HG03064 (cell line): ENCODE measurements at regions not wholly inside any gene's neighbourhood (a gene's known extent, or its start where the extent isn't known, plus 50 kb on each side); places are given as distances from the start of the nearest gene placed in this dataset.

Experiments
- ATAC-seq: cut with Tn5 transposase; IDR thresholded peaks from one replicate; pipeline ENCODE4 v1.9.1; 2021; ENCODE audit warnings: low read depth; ENCODE audit not compliant: unreplicated experiment

DNA sequence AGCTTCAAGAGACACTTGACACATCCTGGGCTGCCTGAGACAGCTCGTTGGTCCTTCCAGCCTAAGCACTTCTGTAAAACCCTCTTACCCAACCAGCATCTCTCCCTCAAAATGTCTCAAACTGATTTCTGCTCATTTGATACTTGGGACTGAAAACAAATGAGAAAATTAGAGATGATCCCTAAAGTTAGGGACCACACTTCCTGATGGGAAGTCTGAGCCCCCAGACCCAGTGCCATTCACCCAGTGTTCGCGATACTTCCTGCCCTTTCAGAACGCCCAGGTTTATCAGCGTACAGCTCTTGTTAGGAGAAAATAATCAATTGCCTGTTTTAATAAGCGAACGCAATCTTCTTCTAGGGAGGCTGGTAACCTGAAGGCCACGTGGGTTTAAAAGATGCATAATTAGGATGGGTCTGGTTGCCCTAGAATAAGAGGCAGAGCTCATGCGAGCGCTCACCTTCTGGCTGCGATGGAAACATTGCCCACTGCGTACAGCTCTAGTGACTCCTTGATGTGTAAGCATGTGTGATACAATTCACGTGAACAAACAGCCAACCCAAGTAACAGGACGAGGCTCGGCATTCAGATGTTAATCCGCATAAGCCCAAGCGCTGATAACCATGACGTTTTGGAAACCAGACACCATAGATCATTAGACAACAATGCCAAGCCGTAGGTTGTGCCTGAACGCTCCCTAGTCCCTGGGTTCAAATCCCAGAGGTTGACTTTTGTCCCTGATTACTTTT lies 213.1 kb downstream of the FOXL1 start:
- ATAC-seq, result no peak

GRCh38 chr16:86794216-86794864 lies 216.0 kb downstream of the FOXL1 start:
- no peak for ATAC-seq

DNA sequence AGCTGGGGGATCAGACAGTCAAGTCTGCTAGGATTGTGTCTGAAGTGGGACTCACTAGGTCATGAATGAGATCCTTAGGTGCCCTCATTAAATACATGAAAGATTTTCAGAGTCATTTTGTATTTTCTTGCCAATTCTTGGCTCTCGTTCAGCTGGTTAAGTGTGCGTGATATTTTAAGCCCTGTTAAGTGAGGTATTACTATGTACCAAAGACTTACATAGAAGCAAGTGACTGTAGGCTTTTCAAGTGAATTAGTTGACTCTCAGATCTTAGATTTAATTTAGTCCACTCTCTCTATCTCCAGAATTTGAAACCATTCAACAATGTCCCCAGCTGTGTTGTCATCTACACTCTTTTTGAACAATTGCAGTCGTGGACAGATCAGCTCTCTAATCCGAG lies 219.4 kb downstream of the FOXL1 start:
- no peak for ATAC-seq

DNA sequence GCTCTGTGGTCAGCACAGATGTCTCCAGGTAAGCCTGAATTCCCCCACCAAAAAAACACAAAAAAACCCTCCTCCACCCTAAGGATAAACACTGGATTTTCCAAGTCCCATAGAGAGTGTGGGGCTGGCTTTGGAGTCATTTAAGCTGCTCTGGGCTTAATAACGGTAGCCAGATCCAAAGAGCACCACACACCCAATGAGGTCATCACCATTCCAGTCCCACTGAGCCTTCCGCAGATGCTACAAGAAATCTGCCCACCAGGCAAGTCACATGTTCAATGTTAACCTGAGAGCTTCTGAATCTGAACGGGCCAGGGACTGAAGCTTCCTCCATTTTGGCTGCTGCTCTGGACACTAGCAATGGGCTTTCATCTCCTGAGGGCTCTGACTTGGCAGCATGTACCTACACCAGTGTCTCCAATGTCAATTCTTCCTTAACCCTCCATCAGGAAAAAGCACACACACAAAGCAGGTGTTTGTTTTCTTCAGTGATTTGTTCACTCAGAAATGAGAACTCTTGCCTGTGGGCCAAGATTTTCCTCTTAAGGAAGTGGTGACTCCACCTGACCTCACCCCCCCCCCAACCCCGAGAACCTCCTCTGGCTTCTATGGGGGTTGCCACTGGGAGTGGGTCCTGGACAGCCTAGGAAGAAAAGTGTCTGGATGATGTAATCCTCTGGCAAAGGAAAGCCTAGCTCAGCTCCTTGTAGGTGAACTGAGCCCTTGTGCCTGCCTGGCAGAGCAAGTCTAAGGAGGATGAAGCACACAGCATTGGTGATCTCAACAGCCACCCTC lies 220.1 kb downstream of the FOXL1 start:
- no peak for ATAC-seq

GRCh38 chr16:86799367-86799766 lies 221.0 kb downstream of the FOXL1 start:
- no peak for ATAC-seq

GRCh38 chr16:86800894-86801293 lies 222.5 kb downstream of the FOXL1 start:
- ATAC-seq, result no peak

- no peak for ATAC-seq
These were observed 223.7 kb downstream of the FOXL1 start for GRCh38 chr16:86802013-86802412.

DNA sequence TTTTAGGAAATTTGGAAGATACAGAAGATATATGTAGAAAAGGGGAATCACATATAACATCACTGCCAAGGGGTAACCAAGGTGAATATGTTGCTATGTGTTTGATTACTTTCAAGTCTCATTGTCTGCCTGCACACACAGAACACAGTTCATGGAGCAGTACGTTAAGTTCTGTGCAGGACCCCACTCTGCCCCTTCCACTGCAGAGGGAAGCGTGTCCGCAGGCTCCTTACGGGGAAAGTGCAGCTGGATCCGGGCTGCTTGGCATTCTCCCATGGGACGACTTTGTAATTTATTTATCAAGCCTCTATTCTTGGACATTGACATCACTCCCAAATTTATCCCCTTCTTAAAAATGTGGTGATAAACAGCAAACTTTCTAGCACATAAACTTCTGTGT lies 226.8 kb downstream of the FOXL1 start:
- no peak for ATAC-seq

GRCh38 chr16:86806181-86806837 lies 228.0 kb downstream of the FOXL1 start:
- no peak for ATAC-seq

- ATAC-seq, result no peak
These were observed 228.5 kb downstream of the FOXL1 start for GRCh38 chr16:86806838-86807351.

DNA sequence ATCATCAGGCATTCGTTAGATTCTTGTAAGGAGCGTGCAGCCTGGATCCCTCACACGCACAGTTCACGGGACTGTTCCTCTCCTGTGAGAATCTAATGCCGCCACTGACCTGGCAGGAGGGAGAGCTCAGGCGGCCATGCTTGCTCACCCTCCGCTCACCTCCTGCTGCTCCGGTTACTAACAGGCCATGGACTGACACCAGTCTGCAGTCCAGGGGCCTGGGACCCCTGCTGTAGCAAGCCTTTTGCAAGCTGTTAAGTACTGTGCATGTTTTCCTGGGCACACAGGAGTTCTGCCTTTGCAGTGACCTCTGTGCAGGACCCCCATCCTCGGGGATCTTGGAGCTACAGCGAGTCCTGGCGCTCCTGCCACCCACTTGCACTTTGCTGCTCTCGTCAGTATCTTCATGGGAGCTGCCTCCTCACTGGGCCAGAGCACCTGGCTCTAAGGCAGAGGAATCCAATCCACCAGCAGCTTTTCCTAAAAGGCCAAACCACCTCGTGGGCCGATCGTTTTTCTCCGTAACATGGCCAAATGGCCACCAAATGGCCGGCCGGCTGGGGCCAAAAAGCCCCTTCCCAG lies 230.6 kb downstream of the FOXL1 start:
- ATAC-seq, result no peak

- ATAC-seq, result no peak
These were observed 231.2 kb downstream of the FOXL1 start for GRCh38 chr16:86809458-86809955.

- no peak for ATAC-seq
These were observed 231.7 kb downstream of the FOXL1 start for GRCh38 chr16:86810062-86810461.

DNA sequence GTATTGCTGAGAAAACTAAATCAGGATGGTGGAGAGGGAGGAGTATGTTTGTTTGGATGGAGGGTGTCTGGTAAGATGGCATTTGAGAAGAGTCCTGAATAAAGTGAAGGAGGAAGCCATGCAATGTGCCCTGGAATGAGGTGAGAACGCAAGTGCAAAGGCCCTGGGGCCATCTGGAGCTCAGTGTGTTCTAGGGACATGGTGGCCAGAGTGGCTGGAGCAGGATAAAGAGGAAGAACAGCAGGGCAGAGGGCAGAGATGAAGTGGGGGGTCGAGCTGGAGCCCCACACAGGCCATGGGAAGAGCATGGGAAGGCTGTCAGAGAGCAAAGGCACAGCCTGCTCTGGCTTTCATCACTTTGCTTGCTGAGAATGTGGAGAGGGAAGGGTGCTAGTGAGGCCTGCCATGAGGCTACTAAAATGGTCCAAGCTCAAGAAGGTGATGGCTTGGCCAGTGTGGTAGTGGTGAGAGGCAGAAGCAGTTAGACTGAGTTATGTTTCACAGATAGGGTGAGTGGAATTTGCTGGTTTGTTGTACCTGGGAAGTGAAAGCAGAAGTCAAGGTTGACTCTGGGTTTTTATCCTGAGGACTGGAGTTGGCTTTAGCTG lies 234.1 kb downstream of the FOXL1 start:
- ATAC-seq, result no peak

DNA sequence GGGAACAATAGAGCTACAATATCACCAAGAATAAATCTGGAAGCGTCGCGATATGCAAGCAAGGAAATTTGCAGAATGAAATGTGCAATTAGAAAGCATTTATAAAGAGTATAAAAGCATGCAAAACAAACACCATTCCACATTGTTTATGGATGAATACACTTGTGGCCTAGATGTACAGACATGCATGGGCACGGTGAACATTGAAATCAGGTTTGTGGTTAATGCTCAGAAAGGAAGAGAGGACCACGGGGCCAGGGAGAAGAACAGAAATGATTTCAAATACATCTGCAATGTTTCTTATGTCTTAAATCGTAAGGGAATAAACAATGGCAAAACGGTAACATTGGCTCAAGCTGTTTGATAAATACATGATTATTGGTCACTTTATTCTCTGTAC lies 235.9 kb downstream of the FOXL1 start:
- ATAC-seq, result no peak

DNA sequence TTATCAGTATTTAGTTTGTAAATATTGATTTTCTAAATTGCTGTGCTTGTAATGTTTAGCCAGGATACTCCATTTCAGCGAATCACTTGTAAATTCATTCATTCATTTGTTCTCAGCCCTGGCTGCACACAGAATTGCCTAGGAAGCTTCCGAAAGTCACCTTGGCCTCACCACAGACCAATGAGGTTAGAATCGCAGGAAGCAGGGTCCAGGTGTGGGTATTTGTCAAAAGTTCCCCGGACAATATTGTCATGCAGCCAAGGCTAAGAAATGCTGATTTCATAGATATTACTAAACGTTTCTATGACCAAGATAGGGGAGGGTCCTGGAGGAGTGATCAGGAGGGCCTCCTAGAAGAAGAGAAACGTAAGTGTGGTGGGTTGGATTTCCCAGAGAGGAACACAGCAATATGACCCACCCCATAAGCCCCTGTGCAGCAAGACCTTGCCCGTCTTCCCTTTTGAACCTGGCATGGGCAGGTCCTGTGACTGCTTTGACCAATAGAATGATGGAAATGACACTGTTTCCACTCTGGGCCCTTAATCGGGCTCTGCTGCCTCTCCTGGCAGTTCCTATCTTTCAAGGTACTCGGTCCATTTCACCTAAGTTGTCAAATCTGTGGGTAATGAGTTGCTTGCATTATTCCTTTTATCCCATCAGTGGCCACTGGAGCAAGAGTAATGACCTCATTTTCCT lies 238.7 kb downstream of the FOXL1 start:
- no peak for ATAC-seq

GRCh38 chr16:86818671-86819532 lies 240.6 kb downstream of the FOXL1 start:
- ATAC-seq, result no peak

DNA sequence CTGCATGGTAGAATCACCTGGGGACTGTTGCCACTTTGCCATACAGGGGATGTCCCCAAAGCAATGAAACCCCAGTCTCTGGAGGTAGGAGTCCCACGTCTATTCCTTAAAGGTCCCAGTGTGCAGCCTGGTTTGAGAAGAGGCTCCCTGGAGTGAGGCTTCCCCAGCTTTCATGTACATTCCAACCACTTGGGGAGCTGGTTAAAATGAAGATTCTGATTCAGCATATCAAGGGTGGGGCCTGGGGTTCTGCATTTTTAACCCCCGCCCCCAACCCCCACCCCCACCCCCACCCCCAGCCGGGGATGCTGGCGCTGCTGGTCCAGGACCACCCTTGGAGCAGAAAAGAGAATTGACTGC lies 241.2 kb downstream of the FOXL1 start:
- ATAC-seq, result no peak
